Prostate gland (tissue), 2 donors: ENCODE measurements at regions not wholly inside any gene's neighbourhood (a gene's known extent, or its start where the extent isn't known, plus 50 kb on each side); places are given as distances from the start of the nearest gene placed in this dataset.

ENCODE experiments used
- CTCF ChIP-seq, 4 experiments: fragments of 200-600 bp in 2 of 4; fragments of 450-650 bp in 2 of 4; sonication (generic) in 2 of 4; IDR thresholded peaks; 1 replicate in 3 of 4; 2 replicates in 1 of 4; pipeline ENCODE4 v1.5.1; 2016 to 2019; ENCODE audit warnings: antibody characterized with exemption in 4 of 4, mild to moderate bottlenecking in 2 of 4, moderate library complexity in 2 of 4
- POLR2A ChIP-seq: fragments of 450-650 bp; IDR thresholded peaks from one replicate; pipeline ENCODE4 v1.6.1; 2016; ENCODE audit warnings: antibody characterized with exemption, mild to moderate bottlenecking
- POLR2AphosphoS5 ChIP-seq: sonication (generic); formaldehyde crosslinking; IDR thresholded peaks from one replicate; pipeline ENCODE4 v1.6.1; 2017; ENCODE audit warnings: antibody characterized with exemption

- TF ChIP-seq CTCF (IDR thresholded peaks at IDR 0.05) (no peak), POLR2AphosphoS5 (no peak), POLR2A (no peak)
Measured at GRCh38 chr6:108745664-108746336, 102.4 kb upstream of the ARMC2 start.
